ENCODE measurements at regions not wholly inside any gene's neighbourhood (a gene's known extent, or its start where the extent isn't known, plus 50 kb on each side); places are given as distances from the start of the nearest gene placed in this dataset.

GRCh38 chr3:22745321-22745720 lies 457.8 kb upstream of the UBE2E2 start:
- H3K9me3 Mint-ChIP-seq = peaks cover 5 to 14% of the 10 kb centered on the region in 2 experiments; a peak in 2 of 5 replicates
- H3K4me3 Mint-ChIP-seq = no peak overlapping the region
- H3K27ac ChIP-seq (ENCODE audit: insufficient read length, low read depth, low read length) = no peak overlapping the region

More at GRCh38 chr3:22745321-22745720, 457.8 kb upstream of the UBE2E2 start:
- Histone ChIP-seq H2AK5ac (ENCODE audit: insufficient read length, low read length) (no peak overlapping the region), H4K5ac (ENCODE audit: insufficient read length, low read depth, low read length) (no peak overlapping the region), H3K4me2 (ENCODE audit: insufficient read depth, insufficient read length, low read length) (no peak overlapping the region), H3K23me2 (ENCODE audit: insufficient read length, low read depth, low read length, poor library complexity, severe bottlenecking) (no peaks in the 10 kb centered on the region), H4K8ac (replicated peaks; ENCODE audit: insufficient read length, low read depth, low read length) (no peak overlapping the region), H3K9ac (ENCODE audit: extremely low read depth, insufficient read length, low read length) (no peak overlapping the region), H3K79me1 (ENCODE audit: insufficient read depth, low read depth, low read length, poor library complexity, severe bottlenecking) (no peaks in the 10 kb centered on the region), H2BK5ac (ENCODE audit: insufficient read length, low read length) (no peak overlapping the region), H2BK12ac (ENCODE audit: insufficient read length, low read depth, low read length) (no peak overlapping the region), H2BK20ac (ENCODE audit: low read depth, low read length, poor library complexity, severe bottlenecking) (no peak overlapping the region), H3K4ac (ENCODE audit: low read depth, low read length) (no peak overlapping the region), H3K4me1 (ENCODE audit: insufficient read depth, low read length) (no peaks in the 10 kb centered on the region), H4K91ac (ENCODE audit: insufficient read length, low read depth, low read length) (no peak overlapping the region), H2AFZ (ENCODE audit: low read length) (no peak overlapping the region), H2BK120ac (ENCODE audit: low read depth, low read length, poor library complexity, severe bottlenecking) (no peak overlapping the region), H3K27me3 (ENCODE audit: insufficient read depth, low read length) (no peaks in the 10 kb centered on the region), H3K14ac (ENCODE audit: insufficient read depth, low read length) (no peak overlapping the region), H3K18ac (ENCODE audit: insufficient read length, low read depth, low read length) (no peak overlapping the region), H3K9me3 (ENCODE audit: control insufficient read depth, low read depth, low read length) (no peaks in the 10 kb centered on the region), H3K56ac (ENCODE audit: insufficient read length, low read depth, low read length) (no peak overlapping the region), H3K23ac (ENCODE audit: insufficient read length, low read depth, low read length) (no peak overlapping the region), H3T11ph (ENCODE audit: low read length) (no peak overlapping the region), H2BK15ac (ENCODE audit: low read depth, low read length) (no peak overlapping the region), H3K79me2 (ENCODE audit: insufficient read depth, low read length) (no peaks in the 10 kb centered on the region), H4K20me1 (ENCODE audit: control insufficient read depth, insufficient read depth, insufficient read length) (no peaks in the 10 kb centered on the region)
- H3K4me1 Mint-ChIP-seq = peaks cover 9 to 12% of the 10 kb centered on the region in 2 experiments; a peak in 3 of 4 replicates
- TF ChIP-seq, protein P1, sequence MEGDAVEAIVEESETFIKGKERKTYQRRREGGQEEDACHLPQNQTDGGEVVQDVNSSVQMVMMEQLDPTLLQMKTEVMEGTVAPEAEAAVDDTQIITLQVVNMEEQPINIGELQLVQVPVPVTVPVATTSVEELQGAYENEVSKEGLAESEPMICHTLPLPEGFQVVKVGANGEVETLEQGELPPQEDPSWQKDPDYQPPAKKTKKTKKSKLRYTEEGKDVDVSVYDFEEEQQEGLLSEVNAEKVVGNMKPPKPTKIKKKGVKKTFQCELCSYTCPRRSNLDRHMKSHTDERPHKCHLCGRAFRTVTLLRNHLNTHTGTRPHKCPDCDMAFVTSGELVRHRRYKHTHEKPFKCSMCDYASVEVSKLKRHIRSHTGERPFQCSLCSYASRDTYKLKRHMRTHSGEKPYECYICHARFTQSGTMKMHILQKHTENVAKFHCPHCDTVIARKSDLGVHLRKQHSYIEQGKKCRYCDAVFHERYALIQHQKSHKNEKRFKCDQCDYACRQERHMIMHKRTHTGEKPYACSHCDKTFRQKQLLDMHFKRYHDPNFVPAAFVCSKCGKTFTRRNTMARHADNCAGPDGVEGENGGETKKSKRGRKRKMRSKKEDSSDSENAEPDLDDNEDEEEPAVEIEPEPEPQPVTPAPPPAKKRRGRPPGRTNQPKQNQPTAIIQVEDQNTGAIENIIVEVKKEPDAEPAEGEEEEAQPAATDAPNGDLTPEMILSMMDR (conservative IDR thresholded peaks at IDR 0.05) = no peak
- DNase-seq = no peak
- H3K27ac Mint-ChIP-seq = no peak overlapping the region
- peaks cover 0 to 10% (median 0%) of the 10 kb centered on the region in 3 experiments; a peak in 3 of 7 replicates for H3K36me3 Mint-ChIP-seq (ENCODE audit: insufficient read depth in 1 of 3, low read depth in 3 of 3)
- no peaks in the 10 kb centered on the region; the same call in 1 of the 2 replicates for H3K27me3 Mint-ChIP-seq (ENCODE audit: low read depth)
